ENCODE measurements at regions not wholly inside any gene's neighbourhood (a gene's known extent, or its start where the extent isn't known, plus 50 kb on each side); places are given as distances from the start of the nearest gene placed in this dataset.
"Not testable (repeated sequence)": the region's sequence is repeated elsewhere in the genome, so short reads cannot be mapped to it uniquely, and the experiment has no call there.

GRCh38 chr4:64216741-64217140 lies 192.5 kb downstream of the TECRL start:
- DNase-seq, result no peak

DNA sequence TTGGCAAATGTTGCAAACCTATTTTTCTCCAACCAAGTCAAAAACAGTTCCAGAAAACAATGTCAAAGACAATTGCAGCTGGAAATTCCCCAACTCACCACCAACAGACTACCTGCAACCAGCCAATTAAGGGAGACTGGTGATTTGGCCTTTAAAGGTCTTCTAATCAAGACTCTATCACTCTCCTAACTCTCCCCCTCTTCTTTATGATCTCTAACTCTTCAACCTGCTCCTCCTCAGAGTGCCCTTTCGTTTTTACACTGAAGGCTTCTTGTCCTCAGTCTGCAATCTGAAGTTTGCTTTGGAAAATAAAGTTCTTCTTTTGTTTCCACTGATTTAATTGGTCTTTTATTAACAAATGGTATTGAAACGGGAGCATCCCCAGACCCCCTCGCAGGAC lies 203.9 kb downstream of the TECRL start:
- no peak for DNase-seq

DNA sequence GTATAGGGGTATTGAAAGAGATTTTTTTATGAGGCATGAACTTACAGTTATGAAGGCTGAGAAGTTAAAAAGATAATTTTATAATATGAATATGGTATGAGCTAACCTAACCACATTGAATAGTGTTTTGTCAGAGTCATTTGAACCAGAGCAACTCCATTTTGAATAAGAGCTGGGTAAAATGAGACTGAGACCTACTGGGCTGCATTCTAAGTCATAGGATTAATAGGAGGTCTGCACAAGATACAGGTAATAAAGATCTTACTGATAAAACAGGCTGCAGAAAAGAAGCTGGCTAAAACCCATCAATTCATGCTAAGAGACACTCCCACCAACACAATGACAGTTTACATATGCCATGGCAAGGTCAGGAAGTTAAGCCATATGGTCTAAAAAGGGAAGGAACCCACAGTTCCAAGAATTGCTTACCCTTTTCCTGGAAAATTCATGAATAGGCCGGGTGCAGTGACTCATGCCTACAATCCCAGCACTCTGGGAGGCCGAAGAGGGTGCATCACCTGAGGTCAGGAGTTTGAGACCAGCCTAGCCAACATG lies 209.2 kb downstream of the TECRL start:
- no peak for DNase-seq

DNA sequence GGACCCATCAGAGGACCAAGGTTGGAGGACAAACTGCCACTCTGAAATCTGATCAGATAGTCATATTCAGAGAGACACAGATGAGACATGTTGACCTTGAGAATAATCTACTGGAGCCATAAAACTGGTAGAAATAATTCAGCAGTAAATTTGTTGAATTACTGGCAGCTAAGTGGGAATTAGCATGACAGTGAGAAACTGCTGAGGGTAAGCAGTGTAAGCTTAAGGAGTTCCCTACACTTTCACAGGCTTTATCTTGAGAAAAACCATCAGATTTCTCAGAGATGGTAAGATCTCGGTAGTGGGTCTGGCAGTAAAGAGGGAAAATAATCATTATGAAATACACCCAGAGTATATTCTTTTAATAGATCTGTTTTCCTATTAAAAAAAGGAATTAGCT lies 213.7 kb downstream of the TECRL start:
- DNase-seq, result no peak

GRCh38 chr4:64192731-64193412 lies 216.4 kb downstream of the TECRL start:
- DNase-seq, result no peak

- DNase-seq, result no peak
Measured at GRCh38 chr4:64174247-64174882, 234.9 kb downstream of the TECRL start.

- no peak for DNase-seq
Measured at GRCh38 chr4:64166365-64166764, 242.9 kb downstream of the TECRL start.

DNA sequence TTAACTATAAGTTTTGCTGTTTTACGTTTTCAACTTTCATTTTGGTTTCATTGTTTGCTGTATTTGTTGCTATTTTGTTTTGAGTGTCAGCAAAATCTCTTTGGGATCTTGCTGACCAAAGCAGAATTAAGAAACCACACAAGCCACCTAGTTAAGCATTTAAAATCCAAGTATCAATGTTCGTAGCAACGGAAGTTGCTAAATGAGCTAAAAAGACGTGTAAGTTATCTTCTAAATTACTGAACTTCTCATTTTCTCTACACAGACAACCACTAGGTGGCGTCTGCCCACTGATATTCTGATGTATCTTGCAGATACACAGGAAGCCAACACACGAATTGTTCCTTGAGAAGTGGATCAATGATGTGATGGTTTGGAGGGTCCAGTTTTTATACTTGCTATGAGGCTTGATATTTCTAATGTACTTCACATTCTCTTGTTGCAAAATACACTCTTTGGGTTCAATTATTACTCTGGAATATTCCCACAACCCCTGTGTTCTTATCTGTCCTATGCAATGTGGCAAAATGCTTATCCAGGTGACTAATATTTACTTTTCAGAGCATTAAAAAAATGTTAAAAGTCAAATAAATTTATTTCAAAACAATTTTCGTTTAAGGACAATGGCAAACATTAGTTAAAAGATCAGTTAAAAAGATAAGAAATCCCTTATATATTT lies 250.5 kb downstream of the TECRL start:
- peak; percentile 34 for DNase-seq

DNA sequence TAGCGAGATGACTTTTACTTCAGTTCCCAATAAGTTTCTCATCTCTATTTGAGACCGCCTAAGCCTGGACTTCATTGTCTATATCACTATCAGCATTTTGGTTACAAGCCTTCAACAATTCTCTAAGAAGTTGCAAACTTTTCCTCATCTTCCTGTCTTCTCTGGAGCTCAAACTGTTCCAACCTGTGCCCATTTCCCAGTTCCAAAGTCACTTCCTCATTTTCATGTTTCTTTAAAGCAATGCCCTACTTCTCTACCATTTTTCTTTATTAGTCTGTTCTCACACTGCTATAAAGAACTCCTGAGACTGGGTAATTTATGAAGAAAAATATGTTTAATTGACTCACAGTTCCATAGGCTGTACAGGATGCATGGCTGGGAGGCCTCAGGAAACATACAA lies 251.9 kb downstream of the TECRL start:
- DNase-seq, result no peak

GRCh38 chr4:64156253-64156652 lies 253.0 kb downstream of the TECRL start:
- DNase-seq, result no peak

DNA sequence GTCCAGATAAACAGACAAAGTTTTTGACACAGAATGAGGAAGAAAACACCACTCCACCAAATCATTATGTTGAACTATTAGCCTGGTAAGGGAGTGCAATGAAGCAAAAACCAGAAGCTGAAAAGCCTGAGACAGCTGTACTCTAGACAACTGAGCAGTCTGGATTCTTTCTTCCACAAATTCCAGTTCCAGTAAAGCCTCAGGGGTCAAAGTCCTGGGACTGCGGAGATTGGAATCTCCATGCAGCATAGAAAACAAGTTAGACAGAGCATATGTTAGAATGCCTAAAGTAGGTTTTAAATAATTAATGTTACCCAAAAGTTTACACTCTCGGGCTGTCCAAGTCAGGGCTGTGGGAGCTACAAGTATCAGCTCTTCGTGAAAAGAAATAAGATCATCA lies 263.2 kb downstream of the TECRL start:
- no peak for DNase-seq

GRCh38 chr4:64144994-64145393 lies 264.3 kb downstream of the TECRL start:
- DNase-seq, result no peak

DNA sequence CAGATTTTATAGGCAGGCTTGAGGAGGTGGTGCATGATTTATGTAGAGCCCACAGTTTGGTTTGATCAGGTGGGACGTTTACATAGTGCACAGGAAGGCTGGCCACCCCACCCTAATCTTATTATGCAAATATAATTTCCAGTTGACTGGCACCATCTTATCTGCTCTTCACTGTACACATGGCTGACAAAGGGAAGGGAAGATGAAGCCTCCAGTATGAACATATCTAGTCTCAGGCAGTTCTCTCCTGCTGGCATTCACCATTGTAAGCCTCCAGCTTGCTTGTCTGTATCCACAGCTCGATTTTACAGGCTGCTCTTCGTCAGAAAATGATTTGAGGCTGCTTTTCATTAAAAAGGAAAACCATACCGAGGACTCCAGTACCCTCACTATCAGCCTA lies 278.3 kb downstream of the TECRL start:
- DNase-seq, result no peak

DNA sequence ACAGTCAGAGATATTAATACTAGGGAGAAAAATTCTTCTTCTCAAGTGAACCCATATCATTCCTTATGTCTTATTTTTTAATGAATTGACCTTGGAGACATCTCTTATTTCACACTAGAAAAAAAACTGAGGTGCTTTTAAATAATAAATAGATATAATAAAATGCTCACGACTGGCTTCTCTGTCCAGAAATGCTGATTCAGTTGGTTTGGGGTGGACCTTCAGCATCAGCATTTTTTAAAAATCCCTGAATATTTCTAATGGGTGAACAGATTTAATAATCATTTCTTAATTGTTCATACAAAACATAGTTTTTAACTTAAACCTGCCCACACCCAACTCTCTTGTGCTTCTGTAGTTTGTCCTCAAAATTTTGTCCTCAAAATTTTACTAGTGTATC lies 283.9 kb downstream of the TECRL start:
- no peak for DNase-seq

DNA sequence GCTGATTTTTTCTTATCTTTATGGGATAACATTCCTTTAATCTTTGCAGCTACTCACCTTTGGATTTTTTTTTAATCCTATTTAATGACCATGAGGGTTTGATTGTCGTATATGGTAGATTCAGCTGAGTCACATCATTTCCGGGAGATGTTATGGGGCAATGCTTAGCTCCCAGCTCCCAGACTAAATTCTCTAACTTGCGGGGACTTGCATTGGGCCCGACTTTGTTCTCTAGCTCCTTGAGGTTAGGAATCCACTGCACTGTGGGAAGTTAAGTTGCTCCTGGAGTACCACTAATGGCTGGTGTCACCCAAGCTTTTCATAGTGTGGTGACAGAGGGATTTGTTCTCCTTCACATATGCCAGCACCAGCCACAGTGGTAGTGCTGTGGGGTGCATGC lies 287.4 kb downstream of the TECRL start:
- no peak for DNase-seq

DNA sequence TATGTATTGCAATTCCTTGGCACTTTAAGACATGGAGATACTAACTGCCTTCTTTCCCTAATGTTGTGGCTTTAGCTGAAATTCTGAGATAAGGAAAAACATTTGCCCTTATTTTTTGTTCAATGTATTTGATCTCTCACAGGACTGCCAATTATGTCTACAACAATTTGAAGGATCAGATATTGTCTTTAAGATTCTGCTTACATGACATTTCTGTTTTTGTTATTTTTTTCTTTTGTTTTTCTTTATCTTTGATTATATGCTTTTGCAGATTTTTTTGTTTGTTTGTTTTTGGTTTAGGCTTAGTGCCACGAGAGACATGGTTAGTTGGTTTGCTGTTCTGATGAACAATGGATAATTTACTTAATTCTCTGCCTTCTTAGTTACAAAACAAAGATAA lies 303.3 kb downstream of the TECRL start:
- DNase-seq, result no peak

- DNase-seq, result no peak
Measured at GRCh38 chr4:64095398-64095797, 313.9 kb downstream of the TECRL start.

DNA sequence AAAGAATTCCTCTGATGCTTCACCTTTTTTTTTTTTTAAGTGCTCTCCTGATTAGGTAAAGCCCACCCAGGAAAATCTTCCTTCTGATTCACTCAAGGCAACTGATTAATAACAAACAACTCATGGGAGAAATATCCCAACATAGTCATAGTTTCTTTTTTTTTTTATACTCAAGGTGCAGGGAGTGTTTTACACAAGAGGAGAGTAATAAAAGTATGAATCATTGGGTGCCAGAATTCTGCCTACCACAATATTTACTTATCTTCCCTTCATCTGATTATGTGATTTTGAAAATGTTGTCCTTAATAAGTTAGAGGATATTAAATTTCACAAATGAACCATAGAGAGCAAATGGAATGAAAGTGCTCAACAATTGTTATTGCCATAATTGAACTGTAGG lies 329.9 kb downstream of the TECRL start:
- DNase-seq, result no peak

DNA sequence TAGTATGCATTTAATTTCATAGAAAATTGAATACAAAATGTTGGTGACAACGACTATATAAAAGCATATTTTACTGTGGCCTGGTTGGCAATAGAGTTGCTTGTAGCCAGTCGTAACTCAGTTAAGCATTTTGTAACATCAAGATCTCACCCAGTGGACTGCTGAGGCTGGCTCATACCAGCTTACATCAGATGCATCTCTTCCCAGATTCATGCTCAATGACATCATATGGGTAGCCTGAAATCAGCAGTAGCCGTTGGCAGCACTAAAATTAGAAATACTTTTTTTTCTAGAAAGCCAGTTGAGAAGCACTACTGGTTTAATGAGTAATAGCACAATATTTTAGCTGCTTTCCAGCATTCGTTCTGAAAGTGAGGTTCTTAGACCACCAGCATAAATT lies 341.2 kb downstream of the TECRL start:
- DNase-seq, result no peak

- no peak for DNase-seq
Measured at GRCh38 chr4:64062991-64063390, 346.3 kb downstream of the TECRL start.

DNA sequence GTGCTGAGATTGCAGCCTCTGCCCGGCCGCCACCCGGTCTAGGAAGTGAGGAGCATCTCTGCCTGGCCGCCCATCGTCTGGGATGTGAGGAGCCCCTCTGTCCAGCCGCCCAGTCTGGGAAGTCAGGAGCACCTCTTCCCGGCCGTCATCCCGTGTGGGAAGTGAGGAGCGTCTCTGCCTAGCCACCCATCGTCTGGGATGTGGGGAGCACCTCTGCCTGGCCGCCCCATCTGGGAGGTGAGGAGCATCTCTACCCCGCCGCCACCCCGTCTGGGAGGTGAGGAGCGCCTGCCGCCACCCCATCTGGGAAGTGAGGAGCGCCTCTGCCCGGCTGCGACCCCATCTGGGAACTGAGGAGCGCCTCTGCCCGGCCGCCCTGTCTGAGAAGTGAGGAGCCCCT lies 372.2 kb downstream of the TECRL start:
- DNase-seq, result not testable (repeated sequence)

- DNase-seq, result no peak
Measured at GRCh38 chr4:64022560-64022959, 386.7 kb downstream of the TECRL start.

DNA sequence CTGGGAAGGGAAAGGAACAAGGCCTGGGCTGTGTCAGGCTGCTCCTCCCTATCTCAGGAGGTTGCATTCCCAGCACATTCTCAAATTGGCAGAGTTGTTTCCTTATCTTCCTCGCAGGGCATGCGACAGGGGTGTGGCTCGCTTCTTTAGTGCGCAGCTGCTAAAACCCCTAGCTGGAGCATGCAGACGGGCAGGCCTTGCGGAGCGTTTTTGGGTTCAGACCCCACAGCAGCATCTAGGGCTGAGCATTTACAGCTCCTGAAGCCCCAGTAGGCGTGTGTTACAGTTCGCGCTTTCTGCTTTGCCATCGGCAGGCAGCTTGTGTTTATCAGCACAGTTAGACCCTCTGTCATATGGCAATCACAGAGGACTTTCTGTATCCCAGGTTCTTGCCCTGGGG lies 392.4 kb downstream of the TECRL start:
- DNase-seq, result no peak

DNA sequence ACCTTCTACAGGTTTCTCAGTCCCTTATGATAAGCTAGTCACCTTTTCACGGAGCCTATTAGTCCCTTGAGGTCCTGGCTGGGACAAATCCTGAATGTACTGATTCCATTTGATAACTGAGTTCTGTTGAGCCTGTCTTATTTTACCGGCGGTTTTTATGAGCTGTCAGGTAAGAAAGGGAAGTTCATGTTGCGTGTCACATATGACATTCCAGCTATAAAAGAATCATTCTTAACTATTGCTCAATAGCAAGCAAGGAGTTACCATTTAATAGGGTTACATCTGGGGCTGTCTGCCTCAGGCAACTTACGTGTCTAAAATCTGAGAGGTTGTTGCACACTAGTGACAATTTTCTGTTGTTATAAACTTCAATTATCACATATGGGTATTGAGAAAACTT lies 394.6 kb downstream of the TECRL start:
- DNase-seq, result no peak

All from NK-92 treated with Interleukin-12 subunit alpha and Interleukin-12 subunit beta, amount 100 ng/mL, for 24 hours (cell line).